ENCODE measurements at regions not wholly inside any gene's neighbourhood (a gene's known extent, or its start where the extent isn't known, plus 50 kb on each side); places are given as distances from the start of the nearest gene placed in this dataset.

GRCh38 chr13:89052699-89053098, 1381.5 kb downstream of the SLITRK5 start:
- TF ChIP-seq CTCF (IDR thresholded peaks at IDR 0.05) (no peak), POLR2A (IDR thresholded peaks at IDR 0.05) (no peak)
